Ishikawa (cell line): ENCODE measurements at regions not wholly inside any gene's neighbourhood (a gene's known extent, or its start where the extent isn't known, plus 50 kb on each side); places are given as distances from the start of the nearest gene placed in this dataset.

Experiments used
- CEBPB ChIP-seq: IDR thresholded peaks from 2 replicates; pipeline ENCODE4 v1.6.1; 2012
- NFIC ChIP-seq: IDR thresholded peaks from 2 replicates; pipeline ENCODE4 v1.6.1; 2012
- RAD21 ChIP-seq: IDR thresholded peaks from 2 replicates; pipeline ENCODE4 v1.6.1; 2012; ENCODE audit warnings: low read depth
- TAF1 ChIP-seq: IDR thresholded peaks from 2 replicates; pipeline ENCODE4 v1.6.1; 2012; ENCODE audit warnings: low read depth, mild to moderate bottlenecking
- TCF12 ChIP-seq: IDR thresholded peaks from 2 replicates; pipeline ENCODE4 v1.6.1; 2012; ENCODE audit warnings: low read depth
- TF ChIP-seq, protein P1 (sequence below): IDR thresholded peaks from 2 replicates; pipeline ENCODE4 v1.6.1; 2012; ENCODE audit warnings: low read depth, mild to moderate bottlenecking

DNA sequence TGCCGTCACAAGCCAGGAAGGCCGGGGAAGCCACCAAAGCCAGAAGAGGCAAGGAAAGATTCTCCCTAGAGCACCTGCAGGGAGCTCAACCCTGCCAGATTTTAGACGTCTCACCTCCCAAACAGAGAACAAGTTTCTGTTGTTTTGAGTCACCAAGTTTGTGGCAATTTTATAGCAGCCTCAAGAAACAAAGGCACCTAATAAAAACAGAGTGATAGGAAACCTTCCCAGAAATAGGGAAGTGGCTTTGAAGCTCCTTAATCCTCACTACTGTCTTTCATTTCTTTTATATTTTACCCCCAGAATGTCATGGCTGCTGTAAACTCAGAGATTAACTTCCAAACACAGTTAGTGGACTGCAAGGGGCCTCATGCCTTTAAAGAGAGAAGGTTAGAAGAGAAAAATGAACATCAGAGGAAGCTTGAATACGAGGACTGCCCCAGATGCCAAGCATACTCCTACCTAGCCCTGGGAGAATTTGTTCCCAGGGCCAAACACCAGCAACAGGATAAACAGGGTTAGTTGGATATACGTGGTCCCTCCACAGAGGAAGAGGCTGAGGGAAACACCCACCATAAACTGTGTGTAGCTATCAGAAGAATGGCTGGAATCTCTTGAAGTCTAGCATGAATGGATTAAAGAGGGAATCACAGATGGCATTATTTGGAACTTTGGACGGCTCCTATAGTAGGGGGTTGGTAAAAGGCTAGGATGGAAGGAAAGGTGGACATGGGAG, 148.3 kb downstream of the KCNA5 start:
- TF ChIP-seq, protein P1, sequence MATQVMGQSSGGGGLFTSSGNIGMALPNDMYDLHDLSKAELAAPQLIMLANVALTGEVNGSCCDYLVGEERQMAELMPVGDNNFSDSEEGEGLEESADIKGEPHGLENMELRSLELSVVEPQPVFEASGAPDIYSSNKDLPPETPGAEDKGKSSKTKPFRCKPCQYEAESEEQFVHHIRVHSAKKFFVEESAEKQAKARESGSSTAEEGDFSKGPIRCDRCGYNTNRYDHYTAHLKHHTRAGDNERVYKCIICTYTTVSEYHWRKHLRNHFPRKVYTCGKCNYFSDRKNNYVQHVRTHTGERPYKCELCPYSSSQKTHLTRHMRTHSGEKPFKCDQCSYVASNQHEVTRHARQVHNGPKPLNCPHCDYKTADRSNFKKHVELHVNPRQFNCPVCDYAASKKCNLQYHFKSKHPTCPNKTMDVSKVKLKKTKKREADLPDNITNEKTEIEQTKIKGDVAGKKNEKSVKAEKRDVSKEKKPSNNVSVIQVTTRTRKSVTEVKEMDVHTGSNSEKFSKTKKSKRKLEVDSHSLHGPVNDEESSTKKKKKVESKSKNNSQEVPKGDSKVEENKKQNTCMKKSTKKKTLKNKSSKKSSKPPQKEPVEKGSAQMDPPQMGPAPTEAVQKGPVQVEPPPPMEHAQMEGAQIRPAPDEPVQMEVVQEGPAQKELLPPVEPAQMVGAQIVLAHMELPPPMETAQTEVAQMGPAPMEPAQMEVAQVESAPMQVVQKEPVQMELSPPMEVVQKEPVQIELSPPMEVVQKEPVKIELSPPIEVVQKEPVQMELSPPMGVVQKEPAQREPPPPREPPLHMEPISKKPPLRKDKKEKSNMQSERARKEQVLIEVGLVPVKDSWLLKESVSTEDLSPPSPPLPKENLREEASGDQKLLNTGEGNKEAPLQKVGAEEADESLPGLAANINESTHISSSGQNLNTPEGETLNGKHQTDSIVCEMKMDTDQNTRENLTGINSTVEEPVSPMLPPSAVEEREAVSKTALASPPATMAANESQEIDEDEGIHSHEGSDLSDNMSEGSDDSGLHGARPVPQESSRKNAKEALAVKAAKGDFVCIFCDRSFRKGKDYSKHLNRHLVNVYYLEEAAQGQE, result no peak
- TF ChIP-seq RAD21 (no peak), CEBPB (no peak), TCF12 (no peak), TAF1 (no peak), NFIC (no peak)
